RWPE2 (cell line): ENCODE measurements at regions not wholly inside any gene's neighbourhood (a gene's known extent, or its start where the extent isn't known, plus 50 kb on each side); places are given as distances from the start of the nearest gene placed in this dataset.

Source experiments
- ATAC-seq: fragments of 200-7000 bp; cut with Tn5 transposase; 3 replicates; pipeline ENCODE4 v1.9.1; 2021; ENCODE audit warnings: low read depth
- DNase-seq: peaks from one replicate; pipeline ENCODE4 v3.0.0-alpha.2; 2020; ENCODE audit warnings: low spot score
- H3K27ac ChIP-seq: fragments of 450-650 bp; 2 replicates; pipeline ENCODE4 v1.5.1; 2017; ENCODE audit warnings: mild to moderate bottlenecking; ENCODE audit not compliant: poor library complexity, severe bottlenecking
- H3K27me3 ChIP-seq: fragments of 250-450 bp; sonication (Bioruptor Pico); 2 replicates; pipeline ENCODE4 v1.5.1; 2021; ENCODE audit warnings: mild to moderate bottlenecking, moderate library complexity; ENCODE audit not compliant: insufficient read depth, poor library complexity, severe bottlenecking
- H3K36me3 ChIP-seq: fragments of 250-450 bp; sonication (Bioruptor Pico); 2 replicates; pipeline ENCODE4 v1.5.1; 2020; ENCODE audit warnings: low read depth, mild to moderate bottlenecking, moderate library complexity
- H3K4me1 ChIP-seq: fragments of 250-450 bp; sonication (Bioruptor Pico); 2 replicates; pipeline ENCODE4 v1.5.1; 2021; ENCODE audit warnings: mild to moderate bottlenecking, moderate library complexity; ENCODE audit not compliant: insufficient read depth, poor library complexity, severe bottlenecking
- H3K4me3 ChIP-seq: fragments of 250-450 bp; sonication (Bioruptor Pico); 2 replicates; pipeline ENCODE4 v1.5.1; 2021; ENCODE audit warnings: mild to moderate bottlenecking, moderate library complexity; ENCODE audit not compliant: severe bottlenecking
- H3K9me3 ChIP-seq: fragments of 250-450 bp; sonication (Bioruptor Pico); 2 replicates; pipeline ENCODE4 v1.5.1; 2021; ENCODE audit warnings: mild to moderate bottlenecking, moderate library complexity; ENCODE audit not compliant: severe bottlenecking
- TF ChIP-seq, protein P1 (sequence below): fragments of 450-650 bp; IDR thresholded peaks from one replicate; pipeline ENCODE4 v1.5.1; 2017; ENCODE audit warnings: mild to moderate bottlenecking, moderate library complexity; ENCODE audit not compliant: poor library complexity, severe bottlenecking

DNA sequence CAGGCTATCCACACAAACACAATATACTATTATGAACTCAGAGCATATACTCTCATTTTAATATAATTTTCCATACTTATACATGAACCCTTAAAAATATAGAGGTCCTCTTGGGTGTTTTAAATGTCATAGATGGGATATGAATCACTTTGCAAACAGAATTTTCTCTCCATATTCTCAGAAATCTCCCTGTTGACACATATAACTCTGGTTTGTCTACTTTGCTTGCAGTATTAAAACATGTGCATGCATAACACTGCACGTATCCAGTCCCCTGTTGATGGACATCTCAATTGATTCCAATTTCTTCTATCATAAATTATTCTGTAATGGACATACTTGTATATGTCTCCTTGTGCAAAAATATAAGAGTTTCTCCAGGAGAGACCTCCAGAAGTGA is 417.5 kb upstream of the TBX3 start:
- ATAC-seq (no peak), DNase-seq (no peak)
- Histone ChIP-seq H3K9me3 (no peaks in the 10 kb centered on the region), H3K4me3 (no peak overlapping the region), H3K36me3 (no peaks in the 10 kb centered on the region), H3K27me3 (no peaks in the 10 kb centered on the region), H3K4me1 (no peaks in the 10 kb centered on the region), H3K27ac (no peak overlapping the region)
- TF ChIP-seq, protein P1, sequence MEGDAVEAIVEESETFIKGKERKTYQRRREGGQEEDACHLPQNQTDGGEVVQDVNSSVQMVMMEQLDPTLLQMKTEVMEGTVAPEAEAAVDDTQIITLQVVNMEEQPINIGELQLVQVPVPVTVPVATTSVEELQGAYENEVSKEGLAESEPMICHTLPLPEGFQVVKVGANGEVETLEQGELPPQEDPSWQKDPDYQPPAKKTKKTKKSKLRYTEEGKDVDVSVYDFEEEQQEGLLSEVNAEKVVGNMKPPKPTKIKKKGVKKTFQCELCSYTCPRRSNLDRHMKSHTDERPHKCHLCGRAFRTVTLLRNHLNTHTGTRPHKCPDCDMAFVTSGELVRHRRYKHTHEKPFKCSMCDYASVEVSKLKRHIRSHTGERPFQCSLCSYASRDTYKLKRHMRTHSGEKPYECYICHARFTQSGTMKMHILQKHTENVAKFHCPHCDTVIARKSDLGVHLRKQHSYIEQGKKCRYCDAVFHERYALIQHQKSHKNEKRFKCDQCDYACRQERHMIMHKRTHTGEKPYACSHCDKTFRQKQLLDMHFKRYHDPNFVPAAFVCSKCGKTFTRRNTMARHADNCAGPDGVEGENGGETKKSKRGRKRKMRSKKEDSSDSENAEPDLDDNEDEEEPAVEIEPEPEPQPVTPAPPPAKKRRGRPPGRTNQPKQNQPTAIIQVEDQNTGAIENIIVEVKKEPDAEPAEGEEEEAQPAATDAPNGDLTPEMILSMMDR = no peak

DNA sequence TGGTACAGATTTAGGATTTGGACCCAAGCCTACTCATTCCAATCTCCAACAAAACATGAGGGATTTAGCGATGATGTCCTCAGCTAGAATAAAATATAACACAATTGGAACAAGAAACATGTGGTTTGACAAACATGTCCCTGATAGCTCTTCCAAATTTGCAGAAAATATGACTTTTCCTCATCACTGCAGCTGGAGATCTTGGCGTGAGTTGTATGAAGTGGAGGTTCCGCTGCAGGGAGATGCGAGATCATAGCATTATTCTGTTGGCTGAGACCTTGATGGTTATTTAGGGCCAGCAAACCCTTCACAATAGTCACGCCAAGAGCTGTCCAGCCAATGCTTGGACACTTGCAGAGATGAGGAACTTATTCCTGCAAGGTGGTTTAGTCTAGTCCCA is 413.4 kb upstream of the TBX3 start:
- no peaks in the 10 kb centered on the region for H3K36me3 ChIP-seq
- TF ChIP-seq, protein P1 = no peak
- DNase-seq = no peak

DNA sequence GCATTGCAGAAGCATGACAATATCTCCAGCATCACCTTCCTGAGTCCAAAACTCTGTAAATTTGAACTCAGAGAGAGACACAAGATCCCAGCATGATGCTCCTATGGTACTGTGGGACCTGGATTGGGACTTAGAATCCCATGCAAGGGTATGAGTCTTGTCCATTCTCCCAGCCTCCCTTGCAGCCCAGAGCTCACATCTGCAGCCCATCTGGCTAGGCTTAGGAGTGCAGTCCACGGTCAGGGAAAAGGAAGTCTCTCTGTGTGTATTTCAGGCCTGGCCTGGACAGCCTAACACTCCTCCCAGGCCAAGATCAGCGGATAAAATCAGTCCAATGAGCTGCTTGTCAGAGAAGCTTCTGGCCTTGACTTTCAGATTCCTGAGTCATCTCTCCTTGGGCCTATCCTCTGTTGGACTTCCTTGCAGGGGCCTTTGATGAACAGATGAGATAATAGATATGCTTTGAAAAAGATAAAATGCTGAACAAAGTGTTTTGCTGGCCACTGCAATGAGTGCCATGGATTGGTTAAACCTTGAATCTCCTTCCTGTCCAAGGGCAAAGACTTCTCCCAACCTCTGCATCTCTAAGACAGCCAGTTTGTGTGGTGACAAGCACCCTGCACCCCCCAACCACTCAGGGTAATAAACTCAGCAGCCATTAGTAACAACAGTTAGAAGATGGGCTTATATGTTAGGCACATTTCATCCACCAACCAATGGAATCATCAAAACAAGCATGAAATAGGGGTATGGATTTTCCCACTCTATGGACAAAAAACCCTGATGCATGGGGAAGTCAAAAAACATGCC is 412.8 kb upstream of the TBX3 start:
- no peaks in the 10 kb centered on the region for H3K27me3 ChIP-seq
- H3K27ac ChIP-seq = no peak overlapping the region
- H3K4me3 ChIP-seq = no peak overlapping the region
- DNase-seq (no peak), ATAC-seq (no peak)
- no peaks in the 10 kb centered on the region for H3K9me3 ChIP-seq
- TF ChIP-seq, protein P1 = no peak
- H3K36me3 ChIP-seq = no peaks in the 10 kb centered on the region
- no peaks in the 10 kb centered on the region for H3K4me1 ChIP-seq

More for the DNA sequence above, 413.4 kb upstream of the TBX3 start:
- Histone ChIP-seq H3K9me3 (no peaks in the 10 kb centered on the region), H3K4me3 (no peak overlapping the region), H3K27ac (no peak overlapping the region), H3K4me1 (no peaks in the 10 kb centered on the region), H3K27me3 (no peaks in the 10 kb centered on the region)
- no peak for ATAC-seq

DNA sequence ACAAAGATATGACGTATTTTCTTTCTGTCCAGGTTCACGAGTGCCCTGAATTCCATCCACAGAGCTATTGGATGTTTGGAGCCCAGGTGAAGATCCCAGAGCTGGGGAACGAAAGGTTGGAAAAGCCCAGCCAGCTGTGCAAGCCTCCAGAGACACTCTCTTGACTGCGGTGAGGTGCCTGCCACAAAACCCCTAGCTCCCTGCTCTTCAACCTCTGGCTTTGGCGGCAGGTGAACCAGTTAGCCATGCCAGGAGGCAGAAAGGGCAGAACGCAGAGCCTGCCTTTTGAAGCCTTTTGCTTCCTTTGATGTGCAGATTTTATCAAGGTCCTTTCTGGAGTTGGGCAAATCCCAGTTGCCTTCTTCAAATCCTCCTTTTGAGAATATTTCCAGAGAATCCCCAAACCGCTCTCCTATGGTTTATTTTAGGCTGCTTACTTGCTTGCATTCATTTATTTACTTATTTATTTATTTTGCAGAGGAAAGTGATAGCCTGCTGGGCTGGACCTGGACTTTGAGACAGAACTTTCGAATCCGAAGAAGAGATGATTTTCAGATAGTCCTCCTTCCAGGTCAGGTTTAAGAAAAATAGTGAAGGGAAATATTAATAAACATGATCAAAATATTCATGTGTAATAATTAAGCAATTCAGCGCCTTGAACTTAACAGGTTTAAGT is 411.2 kb upstream of the TBX3 start:
- H3K27ac ChIP-seq = no peak overlapping the region
- TF ChIP-seq, protein P1 = no peak
- H3K4me3 ChIP-seq = no peak overlapping the region
- DNase-seq (no peak), ATAC-seq (no peak)
- H3K36me3 ChIP-seq = no peaks in the 10 kb centered on the region
- H3K27me3 ChIP-seq = no peaks in the 10 kb centered on the region
- H3K4me1 ChIP-seq = no peaks in the 10 kb centered on the region
- no peaks in the 10 kb centered on the region for H3K9me3 ChIP-seq
